Prostate gland (tissue), 2 donors: ENCODE measurements at regions not wholly inside any gene's neighbourhood (a gene's known extent, or its start where the extent isn't known, plus 50 kb on each side); places are given as distances from the start of the nearest gene placed in this dataset.

Experiments
- POLR2A ChIP-seq: fragments of 450-650 bp; IDR thresholded peaks from one replicate; pipeline ENCODE4 v1.6.1; 2016; ENCODE audit warnings: antibody characterized with exemption, mild to moderate bottlenecking
- POLR2AphosphoS5 ChIP-seq: sonication (generic); formaldehyde crosslinking; IDR thresholded peaks from one replicate; pipeline ENCODE4 v1.6.1; 2017; ENCODE audit warnings: antibody characterized with exemption
- TF ChIP-seq, protein P1 (sequence below), 4 experiments: fragments of 200-600 bp in 2 of 4; fragments of 450-650 bp in 2 of 4; sonication (generic) in 2 of 4; IDR thresholded peaks; 1 replicate in 3 of 4; 2 replicates in 1 of 4; pipeline ENCODE4 v1.5.1; 2016 to 2019; ENCODE audit warnings: antibody characterized with exemption in 4 of 4, mild to moderate bottlenecking in 2 of 4, moderate library complexity in 2 of 4

DNA sequence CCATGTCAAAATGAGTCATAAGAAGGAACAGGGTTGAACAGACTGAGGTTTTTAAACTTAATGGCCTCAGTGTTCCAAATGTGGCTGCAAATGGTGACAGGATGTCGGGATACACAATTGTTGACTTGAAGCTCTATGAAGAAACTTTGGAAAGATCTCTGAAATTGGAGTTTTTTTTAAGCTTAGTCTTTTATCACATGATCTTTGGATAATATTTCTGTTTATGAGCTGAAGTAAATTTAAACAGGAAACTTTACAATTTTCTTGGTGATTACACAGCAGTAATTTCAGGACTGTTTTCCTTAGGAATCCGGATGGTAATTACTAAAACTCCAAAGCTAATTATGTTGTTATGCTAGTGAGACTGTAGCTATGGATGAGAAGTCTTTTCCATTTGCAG lies 199.1 kb upstream of the NRXN1 start:
- TF ChIP-seq, protein P1, sequence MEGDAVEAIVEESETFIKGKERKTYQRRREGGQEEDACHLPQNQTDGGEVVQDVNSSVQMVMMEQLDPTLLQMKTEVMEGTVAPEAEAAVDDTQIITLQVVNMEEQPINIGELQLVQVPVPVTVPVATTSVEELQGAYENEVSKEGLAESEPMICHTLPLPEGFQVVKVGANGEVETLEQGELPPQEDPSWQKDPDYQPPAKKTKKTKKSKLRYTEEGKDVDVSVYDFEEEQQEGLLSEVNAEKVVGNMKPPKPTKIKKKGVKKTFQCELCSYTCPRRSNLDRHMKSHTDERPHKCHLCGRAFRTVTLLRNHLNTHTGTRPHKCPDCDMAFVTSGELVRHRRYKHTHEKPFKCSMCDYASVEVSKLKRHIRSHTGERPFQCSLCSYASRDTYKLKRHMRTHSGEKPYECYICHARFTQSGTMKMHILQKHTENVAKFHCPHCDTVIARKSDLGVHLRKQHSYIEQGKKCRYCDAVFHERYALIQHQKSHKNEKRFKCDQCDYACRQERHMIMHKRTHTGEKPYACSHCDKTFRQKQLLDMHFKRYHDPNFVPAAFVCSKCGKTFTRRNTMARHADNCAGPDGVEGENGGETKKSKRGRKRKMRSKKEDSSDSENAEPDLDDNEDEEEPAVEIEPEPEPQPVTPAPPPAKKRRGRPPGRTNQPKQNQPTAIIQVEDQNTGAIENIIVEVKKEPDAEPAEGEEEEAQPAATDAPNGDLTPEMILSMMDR (IDR thresholded peaks at IDR 0.05): no peak
- TF ChIP-seq POLR2AphosphoS5: no peak
- no peak for TF ChIP-seq POLR2A
